GM23338 (cell line): ENCODE measurements at regions not wholly inside any gene's neighbourhood (a gene's known extent, or its start where the extent isn't known, plus 50 kb on each side); places are given as distances from the start of the nearest gene placed in this dataset.

Source experiments
- ATAC-seq: fragments of 200-7000 bp; cut with Tn5 transposase; 3 replicates; pipeline ENCODE4 v1.9.1; 2020
- DNase-seq: peaks from one replicate; pipeline ENCODE4 v3.0.0-alpha.2; 2015; ENCODE audit warnings: low spot score
- H2AFZ ChIP-seq: fragments of 200-600 bp; sonication (generic); 2 replicates; pipeline ENCODE4 v1.8.0; 2016; ENCODE audit warnings: antibody characterized with exemption, mild to moderate bottlenecking, moderate library complexity
- H3F3A ChIP-seq: fragments of 200-600 bp; sonication (generic); replicated peaks from 2 replicates; pipeline ENCODE4 v1.8.0; 2017; ENCODE audit warnings: antibody characterized with exemption, mixed run types, low read depth
- H3K27ac ChIP-seq: fragments of 200-600 bp; sonication (generic); 2 replicates; pipeline ENCODE4 v1.6.1; 2016; ENCODE audit warnings: low read depth
- H3K27me3 ChIP-seq: fragments of 200-600 bp; sonication (generic); 2 replicates; pipeline ENCODE4 v1.8.0; 2016; ENCODE audit warnings: mild to moderate bottlenecking, mixed run types, moderate library complexity; ENCODE audit not compliant: insufficient read depth
- H3K36me3 ChIP-seq: fragments of 200-600 bp; sonication (generic); 2 replicates; pipeline ENCODE4 v1.8.0; 2016; ENCODE audit warnings: mild to moderate bottlenecking; ENCODE audit not compliant: insufficient read depth
- H3K4me1 ChIP-seq: fragments of 200-600 bp; sonication (generic); 2 replicates; pipeline ENCODE4 v1.8.0; 2016; ENCODE audit warnings: mild to moderate bottlenecking, moderate library complexity; ENCODE audit not compliant: insufficient read depth
- H3K4me2 ChIP-seq: fragments of 200-600 bp; sonication (generic); 2 replicates; pipeline ENCODE4 v1.7.1; 2017; ENCODE audit warnings: mixed run types
- H3K4me3 ChIP-seq: fragments of 200-600 bp; sonication (generic); 2 replicates; pipeline ENCODE4 v1.6.1; 2016; ENCODE audit warnings: mixed run types
- H3K79me2 ChIP-seq: fragments of 200-600 bp; sonication (generic); replicated peaks from 2 replicates; pipeline ENCODE4 v1.8.0; 2017; ENCODE audit warnings: mild to moderate bottlenecking; ENCODE audit not compliant: insufficient read depth
- H3K9me2 ChIP-seq: fragments of 200-600 bp; sonication (generic); 2 replicates; pipeline ENCODE4 v1.8.0; 2017; ENCODE audit not compliant: insufficient read depth
- H4K20me1 ChIP-seq: fragments of 200-600 bp; sonication (generic); replicated peaks from 2 replicates; pipeline ENCODE4 v1.8.0; 2017; ENCODE audit warnings: mild to moderate bottlenecking; ENCODE audit not compliant: insufficient read depth
- H3K27ac Mint-ChIP-seq: 2 replicates; pipeline ENCODE4 v1.8.0; 2020; ENCODE audit warnings: inconsistent platforms, mild to moderate bottlenecking, moderate library complexity, mixed read lengths
- H3K27me3 Mint-ChIP-seq: 3 replicates; pipeline ENCODE4 v1.8.0; 2022; ENCODE audit warnings: low read depth, mild to moderate bottlenecking, moderate library complexity, mixed read lengths, inconsistent platforms; ENCODE audit not compliant: insufficient read depth, poor library complexity
- H3K36me3 Mint-ChIP-seq: 3 replicates; pipeline ENCODE4 v1.8.0; 2021; ENCODE audit warnings: low read depth, mild to moderate bottlenecking, inconsistent platforms, moderate library complexity, mixed read lengths
- H3K4me1 Mint-ChIP-seq: 3 replicates; pipeline ENCODE4 v1.8.0; 2020; ENCODE audit warnings: mild to moderate bottlenecking, inconsistent platforms, mixed read lengths
- H3K4me3 Mint-ChIP-seq: 3 replicates; pipeline ENCODE4 v1.8.0; 2021; ENCODE audit warnings: moderate library complexity, mild to moderate bottlenecking, inconsistent platforms, mixed read lengths
- H3K9me3 Mint-ChIP-seq: 3 replicates; pipeline ENCODE4 v1.8.0; 2020; ENCODE audit warnings: moderate library complexity, mild to moderate bottlenecking, inconsistent platforms, mixed read lengths
- CREB1 ChIP-seq: fragments of 250-450 bp; sonication (Bioruptor Pico); IDR thresholded peaks from 2 replicates; pipeline ENCODE4 v1.5.0; 2020; ENCODE audit warnings: low read depth, mild to moderate bottlenecking, moderate library complexity
- EZH2 ChIP-seq: fragments of 200-600 bp; sonication (generic); IDR thresholded peaks from one replicate; pipeline ENCODE4 v1.8.0; 2017; ENCODE audit warnings: antibody characterized with exemption, mild to moderate bottlenecking, low read depth; ENCODE audit not compliant: unreplicated experiment
- EZH2phosphoT487 ChIP-seq: fragments of 200-600 bp; sonication (generic); IDR thresholded peaks from one replicate; pipeline ENCODE4 v1.8.1; 2018; ENCODE audit warnings: antibody characterized with exemption; ENCODE audit not compliant: unreplicated experiment
- JUNB ChIP-seq: IDR thresholded peaks from one replicate; pipeline ENCODE4 v1.6.1; 2016; ENCODE audit warnings: antibody characterized with exemption; ENCODE audit not compliant: unreplicated experiment
- POLR2AphosphoS5 ChIP-seq: IDR thresholded peaks from 2 replicates; pipeline ENCODE4 v1.6.1; 2016; ENCODE audit warnings: antibody characterized with exemption, low read depth
- ZNF114 ChIP-seq: fragments of 250-450 bp; sonication (Bioruptor Pico); IDR thresholded peaks from 2 replicates; pipeline ENCODE4 v1.5.0; 2020; ENCODE audit warnings: mild to moderate bottlenecking, moderate library complexity
- ZNF331 ChIP-seq: fragments of 250-450 bp; sonication (Bioruptor Pico); IDR thresholded peaks from 2 replicates; pipeline ENCODE4 v1.5.0; 2020; ENCODE audit warnings: low read depth, mild to moderate bottlenecking, moderate library complexity
- TF ChIP-seq, protein P1 (sequence below): IDR thresholded peaks from 2 replicates; pipeline ENCODE4 v1.6.1; 2016; ENCODE audit warnings: antibody characterized with exemption
- TF ChIP-seq, protein P2 (sequence below): fragments of 250-450 bp; sonication (Bioruptor Pico); IDR thresholded peaks from 2 replicates; pipeline ENCODE4 v1.5.0; 2020; ENCODE audit warnings: mild to moderate bottlenecking, moderate library complexity
- TF ChIP-seq, protein P3 (sequence below): IDR thresholded peaks from one replicate; pipeline ENCODE4 v1.6.1; 2018; ENCODE audit warnings: antibody characterized with exemption; ENCODE audit not compliant: unreplicated experiment

DNA sequence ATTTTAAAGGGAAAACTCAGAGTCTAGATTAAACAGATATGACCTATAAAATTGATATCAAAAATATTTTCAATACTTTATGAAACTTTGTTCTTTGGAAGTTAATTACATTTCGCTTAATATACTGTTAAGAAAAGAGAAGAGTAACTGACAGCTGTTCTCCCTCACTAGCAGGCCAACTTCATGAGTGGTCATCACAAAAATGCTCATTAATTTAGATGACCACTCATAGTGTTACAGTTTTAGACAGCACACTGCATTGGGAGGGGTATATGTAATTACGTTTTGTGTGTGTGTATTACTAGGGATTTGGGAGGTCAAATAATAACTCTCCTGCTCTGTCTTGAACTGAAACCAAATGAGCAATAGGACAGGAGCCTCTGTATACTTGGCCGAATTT lies 80.2 kb upstream of the EDNRA start:
- H3K27ac Mint-ChIP-seq, result no peak overlapping the region
- H4K20me1 ChIP-seq, result no peaks in the 10 kb centered on the region

More for the DNA sequence above, 80.2 kb upstream of the EDNRA start:
- Mint-ChIP-seq H3K4me3 (no peak overlapping the region), H3K9me3 (peaks cover 18% of the 10 kb centered on the region; the same call in 2 of the 3 replicates), H3K27me3 (no peaks in the 10 kb centered on the region), H3K36me3 (peaks cover 3% of the 10 kb centered on the region; the same call in 2 of the 3 replicates), H3K4me1 (no peaks in the 10 kb centered on the region)
- no peaks in the 10 kb centered on the region for H3K36me3 ChIP-seq
- DNase-seq, result no peak
- no peaks in the 10 kb centered on the region for H3K79me2 ChIP-seq
- H3K4me2 ChIP-seq, result no peak overlapping the region
- no peak overlapping the region for H3K27ac ChIP-seq
- TF ChIP-seq EZH2phosphoT487, result no peak
- TF ChIP-seq, protein P1, sequence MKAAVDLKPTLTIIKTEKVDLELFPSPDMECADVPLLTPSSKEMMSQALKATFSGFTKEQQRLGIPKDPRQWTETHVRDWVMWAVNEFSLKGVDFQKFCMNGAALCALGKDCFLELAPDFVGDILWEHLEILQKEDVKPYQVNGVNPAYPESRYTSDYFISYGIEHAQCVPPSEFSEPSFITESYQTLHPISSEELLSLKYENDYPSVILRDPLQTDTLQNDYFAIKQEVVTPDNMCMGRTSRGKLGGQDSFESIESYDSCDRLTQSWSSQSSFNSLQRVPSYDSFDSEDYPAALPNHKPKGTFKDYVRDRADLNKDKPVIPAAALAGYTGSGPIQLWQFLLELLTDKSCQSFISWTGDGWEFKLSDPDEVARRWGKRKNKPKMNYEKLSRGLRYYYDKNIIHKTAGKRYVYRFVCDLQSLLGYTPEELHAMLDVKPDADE, result no peak
- TF ChIP-seq, protein P2, sequence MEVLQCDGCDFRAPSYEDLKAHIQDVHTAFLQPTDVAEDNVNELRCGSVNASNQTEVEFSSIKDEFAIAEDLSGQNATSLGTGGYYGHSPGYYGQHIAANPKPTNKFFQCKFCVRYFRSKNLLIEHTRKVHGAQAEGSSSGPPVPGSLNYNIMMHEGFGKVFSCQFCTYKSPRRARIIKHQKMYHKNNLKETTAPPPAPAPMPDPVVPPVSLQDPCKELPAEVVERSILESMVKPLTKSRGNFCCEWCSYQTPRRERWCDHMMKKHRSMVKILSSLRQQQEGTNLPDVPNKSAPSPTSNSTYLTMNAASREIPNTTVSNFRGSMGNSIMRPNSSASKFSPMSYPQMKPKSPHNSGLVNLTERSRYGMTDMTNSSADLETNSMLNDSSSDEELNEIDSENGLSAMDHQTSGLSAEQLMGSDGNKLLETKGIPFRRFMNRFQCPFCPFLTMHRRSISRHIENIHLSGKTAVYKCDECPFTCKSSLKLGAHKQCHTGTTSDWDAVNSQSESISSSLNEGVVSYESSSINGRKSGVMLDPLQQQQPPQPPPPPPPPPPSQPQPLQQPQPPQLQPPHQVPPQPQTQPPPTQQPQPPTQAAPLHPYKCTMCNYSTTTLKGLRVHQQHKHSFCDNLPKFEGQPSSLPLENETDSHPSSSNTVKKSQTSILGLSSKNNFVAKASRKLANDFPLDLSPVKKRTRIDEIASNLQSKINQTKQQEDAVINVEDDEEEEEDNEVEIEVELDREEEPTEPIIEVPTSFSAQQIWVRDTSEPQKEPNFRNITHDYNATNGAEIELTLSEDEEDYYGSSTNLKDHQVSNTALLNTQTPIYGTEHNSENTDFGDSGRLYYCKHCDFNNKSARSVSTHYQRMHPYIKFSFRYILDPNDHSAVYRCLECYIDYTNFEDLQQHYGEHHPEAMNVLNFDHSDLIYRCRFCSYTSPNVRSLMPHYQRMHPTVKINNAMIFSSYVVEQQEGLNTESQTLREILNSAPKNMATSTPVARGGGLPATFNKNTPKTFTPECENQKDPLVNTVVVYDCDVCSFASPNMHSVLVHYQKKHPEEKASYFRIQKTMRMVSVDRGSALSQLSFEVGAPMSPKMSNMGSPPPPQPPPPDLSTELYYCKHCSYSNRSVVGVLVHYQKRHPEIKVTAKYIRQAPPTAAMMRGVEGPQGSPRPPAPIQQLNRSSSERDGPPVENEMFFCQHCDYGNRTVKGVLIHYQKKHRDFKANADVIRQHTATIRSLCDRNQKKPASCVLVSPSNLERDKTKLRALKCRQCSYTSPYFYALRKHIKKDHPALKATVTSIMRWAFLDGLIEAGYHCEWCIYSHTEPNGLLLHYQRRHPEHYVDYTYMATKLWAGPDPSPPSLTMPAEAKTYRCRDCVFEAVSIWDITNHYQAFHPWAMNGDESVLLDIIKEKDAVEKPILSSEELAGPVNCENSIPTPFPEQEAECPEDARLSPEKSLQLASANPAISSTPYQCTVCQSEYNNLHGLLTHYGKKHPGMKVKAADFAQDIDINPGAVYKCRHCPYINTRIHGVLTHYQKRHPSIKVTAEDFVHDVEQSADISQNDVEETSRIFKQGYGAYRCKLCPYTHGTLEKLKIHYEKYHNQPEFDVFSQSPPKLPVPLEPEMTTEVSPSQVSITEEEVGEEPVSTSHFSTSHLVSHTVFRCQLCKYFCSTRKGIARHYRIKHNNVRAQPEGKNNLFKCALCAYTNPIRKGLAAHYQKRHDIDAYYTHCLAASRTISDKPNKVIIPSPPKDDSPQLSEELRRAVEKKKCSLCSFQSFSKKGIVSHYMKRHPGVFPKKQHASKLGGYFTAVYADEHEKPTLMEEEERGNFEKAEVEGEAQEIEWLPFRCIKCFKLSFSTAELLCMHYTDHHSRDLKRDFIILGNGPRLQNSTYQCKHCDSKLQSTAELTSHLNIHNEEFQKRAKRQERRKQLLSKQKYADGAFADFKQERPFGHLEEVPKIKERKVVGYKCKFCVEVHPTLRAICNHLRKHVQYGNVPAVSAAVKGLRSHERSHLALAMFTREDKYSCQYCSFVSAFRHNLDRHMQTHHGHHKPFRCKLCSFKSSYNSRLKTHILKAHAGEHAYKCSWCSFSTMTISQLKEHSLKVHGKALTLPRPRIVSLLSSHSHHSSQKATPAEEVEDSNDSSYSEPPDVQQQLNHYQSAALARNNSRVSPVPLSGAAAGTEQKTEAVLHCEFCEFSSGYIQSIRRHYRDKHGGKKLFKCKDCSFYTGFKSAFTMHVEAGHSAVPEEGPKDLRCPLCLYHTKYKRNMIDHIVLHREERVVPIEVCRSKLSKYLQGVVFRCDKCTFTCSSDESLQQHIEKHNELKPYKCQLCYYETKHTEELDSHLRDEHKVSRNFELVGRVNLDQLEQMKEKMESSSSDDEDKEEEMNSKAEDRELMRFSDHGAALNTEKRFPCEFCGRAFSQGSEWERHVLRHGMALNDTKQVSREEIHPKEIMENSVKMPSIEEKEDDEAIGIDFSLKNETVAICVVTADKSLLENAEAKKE (CRISPR knock-in tag), result no peak
- TF ChIP-seq, protein P3, sequence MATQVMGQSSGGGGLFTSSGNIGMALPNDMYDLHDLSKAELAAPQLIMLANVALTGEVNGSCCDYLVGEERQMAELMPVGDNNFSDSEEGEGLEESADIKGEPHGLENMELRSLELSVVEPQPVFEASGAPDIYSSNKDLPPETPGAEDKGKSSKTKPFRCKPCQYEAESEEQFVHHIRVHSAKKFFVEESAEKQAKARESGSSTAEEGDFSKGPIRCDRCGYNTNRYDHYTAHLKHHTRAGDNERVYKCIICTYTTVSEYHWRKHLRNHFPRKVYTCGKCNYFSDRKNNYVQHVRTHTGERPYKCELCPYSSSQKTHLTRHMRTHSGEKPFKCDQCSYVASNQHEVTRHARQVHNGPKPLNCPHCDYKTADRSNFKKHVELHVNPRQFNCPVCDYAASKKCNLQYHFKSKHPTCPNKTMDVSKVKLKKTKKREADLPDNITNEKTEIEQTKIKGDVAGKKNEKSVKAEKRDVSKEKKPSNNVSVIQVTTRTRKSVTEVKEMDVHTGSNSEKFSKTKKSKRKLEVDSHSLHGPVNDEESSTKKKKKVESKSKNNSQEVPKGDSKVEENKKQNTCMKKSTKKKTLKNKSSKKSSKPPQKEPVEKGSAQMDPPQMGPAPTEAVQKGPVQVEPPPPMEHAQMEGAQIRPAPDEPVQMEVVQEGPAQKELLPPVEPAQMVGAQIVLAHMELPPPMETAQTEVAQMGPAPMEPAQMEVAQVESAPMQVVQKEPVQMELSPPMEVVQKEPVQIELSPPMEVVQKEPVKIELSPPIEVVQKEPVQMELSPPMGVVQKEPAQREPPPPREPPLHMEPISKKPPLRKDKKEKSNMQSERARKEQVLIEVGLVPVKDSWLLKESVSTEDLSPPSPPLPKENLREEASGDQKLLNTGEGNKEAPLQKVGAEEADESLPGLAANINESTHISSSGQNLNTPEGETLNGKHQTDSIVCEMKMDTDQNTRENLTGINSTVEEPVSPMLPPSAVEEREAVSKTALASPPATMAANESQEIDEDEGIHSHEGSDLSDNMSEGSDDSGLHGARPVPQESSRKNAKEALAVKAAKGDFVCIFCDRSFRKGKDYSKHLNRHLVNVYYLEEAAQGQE, result no peak
- no peak for TF ChIP-seq CREB1 (CRISPR knock-in tag)
- no peak for TF ChIP-seq ZNF114 (CRISPR knock-in tag)
- no peak for TF ChIP-seq ZNF331 (CRISPR knock-in tag)
- no peak for TF ChIP-seq POLR2AphosphoS5
- TF ChIP-seq JUNB, result no peak
- TF ChIP-seq EZH2, result no peak
- H3F3A ChIP-seq, result no peaks in the 10 kb centered on the region
- H3K27me3 ChIP-seq, result no peaks in the 10 kb centered on the region
- no peak for ATAC-seq
- no peak overlapping the region for H2AFZ ChIP-seq
- no peak overlapping the region for H3K4me3 ChIP-seq
- H3K9me2 ChIP-seq, result peaks cover 7% of the 10 kb centered on the region
- no peaks in the 10 kb centered on the region for H3K4me1 ChIP-seq
